Kidney epithelial cell (primary cell): ENCODE measurements at regions not wholly inside any gene's neighbourhood (a gene's known extent, or its start where the extent isn't known, plus 50 kb on each side); places are given as distances from the start of the nearest gene placed in this dataset.

ENCODE experiments used
- DNase-seq: peaks from one replicate; pipeline ENCODE4 v3.0.0-alpha.2; 2010; ENCODE audit warnings: low read depth
- H3K27me3 ChIP-seq: 2 replicates; pipeline ENCODE4 v1.6.0; 2011; ENCODE audit warnings: low read length; ENCODE audit not compliant: control insufficient read depth, insufficient read depth
- H3K36me3 ChIP-seq: 2 replicates; pipeline ENCODE4 v1.5.1; 2011; ENCODE audit warnings: low read length; ENCODE audit not compliant: control insufficient read depth, insufficient read depth
- H3K4me3 ChIP-seq: 2 replicates; pipeline ENCODE4 v1.5.1; 2011; ENCODE audit warnings: low read depth, mild to moderate bottlenecking, control low read depth, low read length
- TF ChIP-seq, protein P1 (sequence below): IDR thresholded peaks from 2 replicates; pipeline ENCODE4 v1.5.1; 2011; ENCODE audit warnings: mild to moderate bottlenecking, moderate library complexity, low read length, control low read depth, inconsistent platforms; ENCODE audit not compliant: insufficient read depth, poor library complexity, severe bottlenecking

GRCh38 chr2:138942466-138942865 lies 162.3 kb upstream of the NXPH2 start:
- Histone ChIP-seq H3K4me3 (no peak overlapping the region), H3K36me3 (no peaks in the 10 kb centered on the region), H3K27me3 (no peaks in the 10 kb centered on the region)
- no peak for DNase-seq
- TF ChIP-seq, protein P1, sequence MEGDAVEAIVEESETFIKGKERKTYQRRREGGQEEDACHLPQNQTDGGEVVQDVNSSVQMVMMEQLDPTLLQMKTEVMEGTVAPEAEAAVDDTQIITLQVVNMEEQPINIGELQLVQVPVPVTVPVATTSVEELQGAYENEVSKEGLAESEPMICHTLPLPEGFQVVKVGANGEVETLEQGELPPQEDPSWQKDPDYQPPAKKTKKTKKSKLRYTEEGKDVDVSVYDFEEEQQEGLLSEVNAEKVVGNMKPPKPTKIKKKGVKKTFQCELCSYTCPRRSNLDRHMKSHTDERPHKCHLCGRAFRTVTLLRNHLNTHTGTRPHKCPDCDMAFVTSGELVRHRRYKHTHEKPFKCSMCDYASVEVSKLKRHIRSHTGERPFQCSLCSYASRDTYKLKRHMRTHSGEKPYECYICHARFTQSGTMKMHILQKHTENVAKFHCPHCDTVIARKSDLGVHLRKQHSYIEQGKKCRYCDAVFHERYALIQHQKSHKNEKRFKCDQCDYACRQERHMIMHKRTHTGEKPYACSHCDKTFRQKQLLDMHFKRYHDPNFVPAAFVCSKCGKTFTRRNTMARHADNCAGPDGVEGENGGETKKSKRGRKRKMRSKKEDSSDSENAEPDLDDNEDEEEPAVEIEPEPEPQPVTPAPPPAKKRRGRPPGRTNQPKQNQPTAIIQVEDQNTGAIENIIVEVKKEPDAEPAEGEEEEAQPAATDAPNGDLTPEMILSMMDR = no peak

DNA sequence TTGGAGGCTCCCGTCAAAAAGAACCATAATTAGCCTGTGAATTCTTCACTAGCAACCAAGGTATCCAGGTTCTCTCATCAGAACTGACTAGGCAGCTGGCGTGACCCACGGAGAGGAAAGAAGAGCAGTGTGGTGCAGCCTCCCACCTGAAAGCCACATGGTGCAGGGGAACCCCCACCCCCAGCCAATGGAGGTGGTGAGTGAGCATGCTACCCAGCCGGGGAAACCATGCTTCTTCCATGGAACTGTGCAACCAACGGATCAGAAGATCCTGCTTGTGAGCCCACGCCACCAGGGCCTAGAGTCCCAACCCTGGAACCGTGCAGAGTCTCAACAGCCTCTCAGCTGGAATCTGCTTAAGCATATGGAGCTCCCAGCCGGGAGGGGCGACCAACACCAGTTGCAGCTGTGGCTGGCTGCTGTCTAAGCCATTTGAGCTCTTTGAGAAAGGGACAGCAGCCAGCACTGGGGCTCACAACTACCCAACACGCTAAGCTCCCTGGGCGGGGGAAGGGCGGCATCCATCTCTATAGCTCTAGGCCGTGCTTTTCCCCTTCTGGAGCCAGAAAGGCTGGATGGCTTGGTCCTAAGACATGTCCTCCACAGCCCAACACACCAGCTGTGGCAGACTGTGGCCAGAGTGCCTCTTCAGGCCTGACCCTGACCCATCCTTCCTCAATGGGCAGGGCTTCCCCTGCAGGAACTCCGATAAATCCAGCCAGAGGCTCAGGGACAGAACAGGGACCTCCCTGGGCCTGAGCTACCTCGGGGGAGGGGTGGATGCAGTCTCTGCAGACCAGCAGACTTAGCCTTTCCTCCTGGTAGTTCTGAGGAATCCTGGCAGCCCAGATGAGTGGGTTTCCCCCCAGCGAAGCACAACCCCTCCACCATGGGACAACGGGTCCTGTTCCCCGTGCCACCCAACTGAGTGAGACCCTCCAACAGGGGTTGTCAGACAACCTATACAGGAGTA lies 151.4 kb upstream of the NXPH2 start:
- no peaks in the 10 kb centered on the region for H3K36me3 ChIP-seq
- H3K4me3 ChIP-seq = no peak overlapping the region
- no peak for DNase-seq
- H3K27me3 ChIP-seq = no peaks in the 10 kb centered on the region
- TF ChIP-seq, protein P1 = no peak

GRCh38 chr2:138930571-138930970 lies 150.4 kb upstream of the NXPH2 start:
- H3K36me3 ChIP-seq = no peaks in the 10 kb centered on the region
- TF ChIP-seq, protein P1 = no peak
- DNase-seq = no peak
- no peaks in the 10 kb centered on the region for H3K27me3 ChIP-seq
- H3K4me3 ChIP-seq = no peak overlapping the region

DNA sequence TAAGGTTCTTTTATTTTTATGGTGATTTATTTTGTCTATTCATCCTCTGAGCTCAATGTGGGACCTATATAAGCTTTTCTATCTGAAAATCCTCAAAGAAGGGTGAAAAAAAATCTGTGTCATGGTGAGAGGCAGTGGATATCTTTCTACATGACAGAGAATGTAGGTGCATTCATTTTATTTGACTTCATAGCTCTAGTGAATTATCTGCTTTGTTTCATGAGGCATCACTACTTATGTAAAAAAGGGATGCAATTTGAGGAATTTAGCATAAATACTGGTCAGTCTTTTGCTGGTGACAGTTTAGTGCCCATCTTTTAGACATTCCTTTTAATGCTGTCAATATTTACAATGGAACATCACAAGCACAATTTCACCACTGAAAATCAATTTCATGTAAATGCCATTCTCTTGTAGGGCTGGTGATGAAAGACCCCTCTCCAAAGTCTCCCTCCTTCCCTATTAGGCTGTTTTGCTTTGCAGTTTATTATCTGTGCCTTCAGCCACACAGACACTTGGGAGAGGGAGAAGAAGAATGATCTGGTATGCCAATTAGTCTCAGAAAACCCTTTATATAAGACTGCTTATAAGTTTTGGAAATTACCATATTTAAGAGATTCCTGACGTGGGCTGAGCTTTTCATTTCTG lies 148.3 kb upstream of the NXPH2 start:
- no peaks in the 10 kb centered on the region for H3K27me3 ChIP-seq
- TF ChIP-seq, protein P1 = no peak

GRCh38 chr2:138922973-138923563 lies 142.9 kb upstream of the NXPH2 start:
- H3K27me3 ChIP-seq = no peaks in the 10 kb centered on the region
- DNase-seq = no peak
- TF ChIP-seq, protein P1 = peak; percentile 44

More for the DNA sequence above, 148.3 kb upstream of the NXPH2 start:
- H3K36me3 ChIP-seq = no peaks in the 10 kb centered on the region
- no peak overlapping the region for H3K4me3 ChIP-seq
- no peak for DNase-seq

More at GRCh38 chr2:138922973-138923563, 142.9 kb upstream of the NXPH2 start:
- H3K36me3 ChIP-seq = no peaks in the 10 kb centered on the region
- H3K4me3 ChIP-seq = no peak overlapping the region
